ENCODE measurements at regions not wholly inside any gene's neighbourhood (a gene's known extent, or its start where the extent isn't known, plus 50 kb on each side); places are given as distances from the start of the nearest gene placed in this dataset.

GRCh38 chr7:88490874-88491273, 184.2 kb upstream of the STEAP4 start:
- DNase-seq (ENCODE audit: low read depth), result no peak
- H3K4me3 ChIP-seq (ENCODE audit: low read depth, low read length), result no peak overlapping the region
- TF ChIP-seq POLR2A (IDR thresholded peaks at IDR 0.05; ENCODE audit: extremely low read depth, insufficient read length) (no peak), MYC (IDR thresholded peaks at IDR 0.05; ENCODE audit: low read depth, low read length) (no peak), MAX (IDR thresholded peaks at IDR 0.05; ENCODE audit: low read depth, low read length) (no peak), CTCF (IDR thresholded peaks at IDR 0.05; ENCODE audit: low read depth, low read length) (no peak)

- TF ChIP-seq MAX (IDR thresholded peaks at IDR 0.05; ENCODE audit: low read depth, low read length), result no peak
- TF ChIP-seq CTCF (IDR thresholded peaks at IDR 0.05; ENCODE audit: low read depth, low read length), result no peak
- no peak for TF ChIP-seq MYC (IDR thresholded peaks at IDR 0.05; ENCODE audit: low read depth, low read length)
- no peak for TF ChIP-seq POLR2A (IDR thresholded peaks at IDR 0.05; ENCODE audit: extremely low read depth, insufficient read length)
- no peak overlapping the region for H3K4me3 ChIP-seq (ENCODE audit: low read depth, low read length)
- no peak for DNase-seq (ENCODE audit: low read depth)
Observed at GRCh38 chr7:88490161-88490560, 183.5 kb upstream of the STEAP4 start.

- DNase-seq (ENCODE audit: low read depth), result no peak
- H3K4me3 ChIP-seq (ENCODE audit: low read depth, low read length), result no peak overlapping the region
- TF ChIP-seq POLR2A (IDR thresholded peaks at IDR 0.05; ENCODE audit: extremely low read depth, insufficient read length), result no peak
Observed at GRCh38 chr7:88485821-88486220, 179.1 kb upstream of the STEAP4 start.

GRCh38 chr7:88484551-88484950, 177.9 kb upstream of the STEAP4 start:
- DNase-seq (ENCODE audit: low read depth), result no peak
- H3K4me3 ChIP-seq (ENCODE audit: low read depth, low read length), result no peak overlapping the region
- TF ChIP-seq CTCF (IDR thresholded peaks at IDR 0.05; ENCODE audit: low read depth, low read length), result no peak

- TF ChIP-seq MYC (IDR thresholded peaks at IDR 0.05; ENCODE audit: low read depth, low read length), result no peak
- TF ChIP-seq POLR2A (IDR thresholded peaks at IDR 0.05; ENCODE audit: extremely low read depth, insufficient read length), result no peak
- no peak for TF ChIP-seq CTCF (IDR thresholded peaks at IDR 0.05; ENCODE audit: low read depth, low read length)
- no peak for TF ChIP-seq MAX (IDR thresholded peaks at IDR 0.05; ENCODE audit: low read depth, low read length)
- DNase-seq (ENCODE audit: low read depth), result no peak
- H3K4me3 ChIP-seq (ENCODE audit: low read depth, low read length), result no peak overlapping the region
Observed at GRCh38 chr7:88480896-88481295, 174.2 kb upstream of the STEAP4 start.

- TF ChIP-seq MAX (IDR thresholded peaks at IDR 0.05; ENCODE audit: low read depth, low read length) (no peak), POLR2A (IDR thresholded peaks at IDR 0.05; ENCODE audit: extremely low read depth, insufficient read length) (no peak), CTCF (IDR thresholded peaks at IDR 0.05; ENCODE audit: low read depth, low read length) (no peak), MYC (IDR thresholded peaks at IDR 0.05; ENCODE audit: low read depth, low read length) (no peak)
- no peak overlapping the region for H3K4me3 ChIP-seq (ENCODE audit: low read depth, low read length)
- no peak for DNase-seq (ENCODE audit: low read depth)
Observed at GRCh38 chr7:88480271-88480670, 173.6 kb upstream of the STEAP4 start.
